A549 (cell line): ENCODE measurements at regions not wholly inside any gene's neighbourhood (a gene's known extent, or its start where the extent isn't known, plus 50 kb on each side); places are given as distances from the start of the nearest gene placed in this dataset.

ENCODE experiments used
- ATAC-seq, 2 experiments: fragments of 200-7000 bp in 1 of 2; fragments of >200 bp in 1 of 2; cut with Nextera tagmentation in 1 of 2; cut with Tn5 transposase in 1 of 2; 3 replicates each; pipeline versions ENCODE4 v1.8.0 to v1.9.1; 2018 to 2020; ENCODE audit warnings: mild to moderate bottlenecking in 1 of 2, moderate library complexity in 1 of 2
- CTCF ChIA-PET: fragments of 300-600 bp; sonication (Branson Sonifier 250); formaldehyde crosslinking; extraction: SDS; loops from one replicate; lab custom pipeline; 2021; ENCODE audit warnings: antibody characterized with exemption, inconsistent platforms; lab: Yijun Ruan, JAX
- POLR2A ChIA-PET: fragments of 350-600 bp; formaldehyde crosslinking; extraction: SDS; loops from one replicate; lab custom pipeline; 2021; ENCODE audit warnings: antibody characterized with exemption, inconsistent platforms; lab: Yijun Ruan, JAX
- DNase-seq, 2 experiments: peaks; one replicate each; pipeline versions ENCODE4 v3.0.0 to v3.0.0-alpha.2; 2011 to 2016; ENCODE audit warnings: low read depth in 1 of 2, low spot score in 1 of 2
- FAIRE-seq: peaks from 2 replicates; lab custom pipeline; 2011; peaks lifted over from hg19 to GRCh38; lab: Jason Lieb, UNC
- H3K27ac ChIP-seq, 2 experiments: fragments of >200 bp; sonication (Bioruptor Twin); formaldehyde crosslinking; 3 replicates each; pipeline ENCODE4 v1.5.1; 2016 to 2017
- H3K4me1 ChIP-seq: fragments of >200 bp; sonication (Bioruptor Twin); formaldehyde crosslinking; 3 replicates; pipeline ENCODE4 v1.6.1; 2016
- H3K4me2 ChIP-seq: fragments of >200 bp; sonication (Bioruptor Twin); formaldehyde crosslinking; 3 replicates; pipeline ENCODE4 v1.6.1; 2016
- H3K4me3 ChIP-seq: fragments of >200 bp; sonication (Bioruptor Twin); formaldehyde crosslinking; 3 replicates; pipeline ENCODE4 v1.5.1; 2016
- H3K9me3 ChIP-seq: fragments of >200 bp; sonication (Bioruptor Twin); formaldehyde crosslinking; 3 replicates; pipeline ENCODE4 v1.6.1; 2016
- BHLHE40 ChIP-seq: IDR thresholded peaks from 2 replicates; pipeline ENCODE4 v1.6.1; 2012; ENCODE audit warnings: low read depth, low read length, inconsistent platforms
- CBX2 ChIP-seq: fragments of 200-600 bp; sonication (generic); IDR thresholded peaks from 2 replicates; pipeline ENCODE4 v1.6.1; 2016; ENCODE audit warnings: low read depth, mild to moderate bottlenecking, borderline replicate concordance
- CBX8 ChIP-seq: fragments of 200-600 bp; sonication (generic); IDR thresholded peaks from 2 replicates; pipeline ENCODE4 v1.6.1; 2016
- CEBPB ChIP-seq, 2 experiments: fragments of >200 bp in 1 of 2; sonication (Bioruptor Twin) in 1 of 2; formaldehyde crosslinking in 1 of 2; IDR thresholded peaks; 2 replicates each; pipeline ENCODE4 v1.6.1; 2012 to 2016
- CHD2 ChIP-seq: fragments of 150-350 bp; IDR thresholded peaks from 2 replicates; pipeline ENCODE4 v1.6.1; 2014; ENCODE audit warnings: low read length; ENCODE audit not compliant: partially characterized antibody
- CHD4 ChIP-seq: fragments of 200-600 bp; sonication (generic); IDR thresholded peaks from 2 replicates; pipeline ENCODE4 v1.6.1; 2016; ENCODE audit warnings: antibody characterized with exemption, mild to moderate bottlenecking, borderline replicate concordance
- FOSB ChIP-seq: fragments of 250-450 bp; sonication (Bioruptor Pico); IDR thresholded peaks from 2 replicates; pipeline ENCODE4 v1.5.0; 2020; ENCODE audit warnings: mild to moderate bottlenecking, moderate library complexity
- GATA3 ChIP-seq: IDR thresholded peaks from 2 replicates; pipeline ENCODE4 v1.6.1; 2012; ENCODE audit warnings: borderline replicate concordance
- HEYL ChIP-seq: fragments of 250-450 bp; sonication (Bioruptor Pico); IDR thresholded peaks from 2 replicates; pipeline ENCODE4 v1.8.0; 2021; ENCODE audit warnings: mild to moderate bottlenecking, moderate library complexity
- HOXA7 ChIP-seq: fragments of 250-450 bp; sonication (Bioruptor Pico); IDR thresholded peaks from 2 replicates; pipeline ENCODE4 v1.5.0; 2020; ENCODE audit warnings: mild to moderate bottlenecking, moderate library complexity
- JUN ChIP-seq, 2 experiments: fragments of >200 bp; sonication (Bioruptor Twin); formaldehyde crosslinking; IDR thresholded peaks; 2 replicates in 1 of 2; 3 replicates in 1 of 2; pipeline ENCODE4 v1.6.1; 2016 to 2017
- KDM1A ChIP-seq: fragments of 200-600 bp; sonication (generic); IDR thresholded peaks from 2 replicates; pipeline ENCODE4 v1.6.1; 2016; ENCODE audit warnings: low read depth, mild to moderate bottlenecking
- MAFK ChIP-seq: fragments of 450-650 bp; IDR thresholded peaks from 2 replicates; pipeline ENCODE4 v1.6.1; 2014; ENCODE audit not compliant: partially characterized antibody
- MYC ChIP-seq: IDR thresholded peaks from 2 replicates; pipeline ENCODE4 v1.6.1; 2012; ENCODE audit warnings: mild to moderate bottlenecking, inconsistent platforms, low read length, improper control_type of control experiment, borderline replicate concordance
- NFE2L2 ChIP-seq: fragments of 150-350 bp; conservative IDR thresholded peaks from 2 replicates; pipeline ENCODE4 v1.6.1; 2014; ENCODE audit warnings: low read length
- NPAS2 ChIP-seq: fragments of 250-450 bp; sonication (Bioruptor Pico); IDR thresholded peaks from 2 replicates; pipeline ENCODE4 v1.8.0; 2022; ENCODE audit warnings: mild to moderate bottlenecking, moderate library complexity, borderline replicate concordance
- NR3C1 ChIP-seq: fragments of >200 bp; sonication (Bioruptor Twin); formaldehyde crosslinking; IDR thresholded peaks from 3 replicates; pipeline ENCODE4 v1.6.1; 2017
- POLR2A ChIP-seq: IDR thresholded peaks from 2 replicates; pipeline ENCODE4 v1.6.1; 2012; ENCODE audit warnings: mild to moderate bottlenecking, low read length
- RARB ChIP-seq: fragments of 250-450 bp; sonication (Bioruptor Pico); IDR thresholded peaks from 2 replicates; pipeline ENCODE4 v1.8.0; 2021; ENCODE audit warnings: mild to moderate bottlenecking, moderate library complexity
- RFX5 ChIP-seq: fragments of 450-650 bp; IDR thresholded peaks from 2 replicates; pipeline ENCODE4 v1.7.1; 2014; ENCODE audit warnings: antibody characterized with exemption, mild to moderate bottlenecking, moderate library complexity
- ZFP36 ChIP-seq: fragments of 450-650 bp; IDR thresholded peaks from 2 replicates; pipeline ENCODE4 v1.6.1; 2014; ENCODE audit warnings: borderline replicate concordance; ENCODE audit not compliant: partially characterized antibody
- ZSCAN20 ChIP-seq: fragments of 250-450 bp; sonication (Bioruptor Pico); IDR thresholded peaks from 2 replicates; pipeline ENCODE4 v1.8.0; 2022; ENCODE audit warnings: mild to moderate bottlenecking, moderate library complexity
- WGBS: methylation state at CpG from one replicate; pipeline ENCODE4 v1.1.6; 2017; ENCODE audit errors: missing lambda C conversion rate; 5-methylcytosine and 5-hydroxymethylcytosine counted together
- TF ChIP-seq, protein P1 (sequence below): IDR thresholded peaks from 2 replicates; pipeline ENCODE4 v1.6.1; 2012

DNA sequence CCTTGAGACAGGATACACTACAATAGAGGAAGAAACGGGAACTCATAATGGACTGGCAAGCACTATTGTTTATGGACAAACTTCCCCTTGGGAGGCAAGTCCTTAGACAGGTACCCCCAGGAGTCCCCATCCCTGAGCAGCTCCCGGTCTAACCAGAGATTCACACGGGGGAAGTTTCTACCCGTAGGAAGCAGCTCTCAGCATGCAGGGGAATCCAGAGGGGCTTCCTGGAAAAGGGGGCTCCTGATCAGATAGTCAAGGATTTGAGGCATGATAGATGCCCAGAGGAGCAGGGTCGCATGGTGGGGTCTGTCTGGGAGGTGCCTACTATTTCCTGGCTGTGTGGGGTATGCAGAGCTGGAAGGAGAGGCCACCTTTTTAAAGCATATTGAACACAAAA, 282.4 kb upstream of the RTL1 start:
- ATAC-seq (no peak), DNase-seq (no peak), FAIRE-seq (no peak)
- H3K9me3 ChIP-seq: peaks cover 4% of the 10 kb centered on the region; the same call in 1 of the 3 replicates
- TF ChIP-seq ZFP36 (no peak), BHLHE40 (no peak), CEBPB (IDR thresholded peaks at IDR 0.05) (no peak), CBX8 (no peak), RFX5 (no peak), MYC (no peak), CBX2 (no peak), CHD4 (no peak)
- ChIA-PET CTCF (interaction anchor here (1.6 kb wide), 1 partner anchor 9 kb away, joined by 3 read pairs; no protein-coding TSS in a partner anchor), POLR2A (no interaction called here)
- H3K4me2 ChIP-seq: no peak overlapping the region
- WGBS: 49% methylated on average over 4 of the region's 5 CpGs
- no peaks in the 10 kb centered on the region for H3K4me1 ChIP-seq
- H3K4me3 ChIP-seq: no peak overlapping the region
- H3K27ac ChIP-seq: no peak overlapping the region

DNA sequence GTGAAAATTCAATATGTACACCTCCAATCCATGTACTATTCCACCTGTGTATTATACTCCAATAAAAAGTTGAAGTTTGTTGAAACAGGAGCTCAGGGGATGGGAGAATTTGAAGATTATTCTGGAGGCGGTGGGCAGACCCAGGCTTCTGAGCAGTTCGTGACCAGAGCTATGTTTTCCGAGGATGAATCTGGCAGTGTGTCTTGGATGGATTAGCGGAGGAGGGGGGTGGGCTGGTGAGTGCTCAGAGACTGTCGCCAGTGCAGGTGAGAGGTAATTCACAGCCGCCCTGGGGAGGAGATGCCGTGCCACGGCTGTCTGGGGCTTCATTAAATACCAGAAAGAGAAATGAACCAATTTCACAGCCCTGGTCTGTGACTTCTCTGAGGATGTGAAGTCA, 283.0 kb upstream of the RTL1 start:
- peaks cover 4% of the 10 kb centered on the region; the same call in 1 of the 3 replicates for H3K9me3 ChIP-seq
- H3K4me2 ChIP-seq: no peak overlapping the region
- H3K4me1 ChIP-seq: no peaks in the 10 kb centered on the region
- ChIA-PET CTCF (interaction anchor here (1.6 kb wide), 1 partner anchor 9 kb away, joined by 3 read pairs; no protein-coding TSS in a partner anchor), POLR2A (no interaction called here)
- H3K27ac ChIP-seq: no peak overlapping the region
- FAIRE-seq: no peak
- 87% methylated on average over 8 of the region's 8 CpGs for WGBS
- DNase-seq: no peak
- TF ChIP-seq HOXA7 (CRISPR knock-in tag): no peak
- TF ChIP-seq NR3C1: no peak
- no peak for TF ChIP-seq HEYL
- no peak for TF ChIP-seq JUN (IDR thresholded peaks at IDR 0.05)
- ATAC-seq: no peak
- no peak overlapping the region for H3K4me3 ChIP-seq

DNA sequence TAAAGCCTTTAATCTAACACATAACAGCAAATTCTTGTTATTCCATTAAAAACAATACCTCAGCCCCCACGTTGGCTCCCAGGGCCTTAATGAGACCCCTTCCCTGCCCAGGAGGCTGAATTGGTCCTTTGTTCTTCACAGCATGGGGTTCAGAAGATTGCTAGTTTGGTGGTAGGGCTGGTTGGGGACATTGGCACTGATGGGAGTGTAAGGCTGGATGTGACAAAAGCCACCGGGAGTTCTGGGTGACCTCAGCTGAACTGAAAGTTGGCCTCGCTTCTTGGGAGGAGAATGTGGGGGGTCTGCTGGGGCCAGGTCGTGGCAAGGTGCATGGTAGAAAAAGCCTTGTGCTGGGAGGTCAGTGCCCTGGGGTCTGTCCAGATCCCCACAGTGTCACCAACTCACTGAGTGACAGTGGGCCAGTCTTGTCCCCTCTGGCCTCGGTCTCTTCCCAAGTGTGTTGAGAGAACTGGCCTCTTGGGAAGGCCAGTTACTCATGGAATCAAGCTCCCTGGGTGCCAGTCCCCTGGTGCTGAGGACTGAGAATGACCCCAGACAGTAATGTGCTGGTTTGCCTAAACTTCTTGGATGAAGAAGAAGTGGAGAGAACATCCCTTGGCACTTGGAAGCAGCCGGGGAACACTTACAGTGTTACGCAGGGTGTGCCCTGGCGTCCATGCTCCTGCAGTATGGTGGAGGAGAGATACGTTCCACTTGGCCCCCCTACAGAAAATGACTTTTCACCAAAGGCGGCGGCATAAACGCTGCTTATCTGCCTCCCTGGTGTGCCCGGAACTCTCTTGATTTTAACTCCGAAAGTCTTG, 283.7 kb upstream of the RTL1 start:
- no peak overlapping the region for H3K4me2 ChIP-seq
- CTCF ChIA-PET: interaction anchor here (1.6 kb wide), 1 partner anchor 10 kb away, joined by 3 read pairs; no protein-coding TSS in a partner anchor
- ATAC-seq: no peak
- no peak for TF ChIP-seq NPAS2
- TF ChIP-seq ZSCAN20: no peak
- no peak for TF ChIP-seq RARB
- TF ChIP-seq CHD2: no peak
- TF ChIP-seq MAFK: no peak
- TF ChIP-seq CBX8: no peak
- TF ChIP-seq, all 56 proteins: peak for 0
- POLR2A ChIA-PET: no interaction called here
- FAIRE-seq: no peak
- H3K27ac ChIP-seq: no peak overlapping the region
- no peak for DNase-seq
- peaks cover 3% of the 10 kb centered on the region; the same call in 1 of the 3 replicates for H3K9me3 ChIP-seq
- no peak overlapping the region for H3K4me3 ChIP-seq
- no peaks in the 10 kb centered on the region for H3K4me1 ChIP-seq
- WGBS: 69% methylated on average over 14 of the region's 14 CpGs

DNA sequence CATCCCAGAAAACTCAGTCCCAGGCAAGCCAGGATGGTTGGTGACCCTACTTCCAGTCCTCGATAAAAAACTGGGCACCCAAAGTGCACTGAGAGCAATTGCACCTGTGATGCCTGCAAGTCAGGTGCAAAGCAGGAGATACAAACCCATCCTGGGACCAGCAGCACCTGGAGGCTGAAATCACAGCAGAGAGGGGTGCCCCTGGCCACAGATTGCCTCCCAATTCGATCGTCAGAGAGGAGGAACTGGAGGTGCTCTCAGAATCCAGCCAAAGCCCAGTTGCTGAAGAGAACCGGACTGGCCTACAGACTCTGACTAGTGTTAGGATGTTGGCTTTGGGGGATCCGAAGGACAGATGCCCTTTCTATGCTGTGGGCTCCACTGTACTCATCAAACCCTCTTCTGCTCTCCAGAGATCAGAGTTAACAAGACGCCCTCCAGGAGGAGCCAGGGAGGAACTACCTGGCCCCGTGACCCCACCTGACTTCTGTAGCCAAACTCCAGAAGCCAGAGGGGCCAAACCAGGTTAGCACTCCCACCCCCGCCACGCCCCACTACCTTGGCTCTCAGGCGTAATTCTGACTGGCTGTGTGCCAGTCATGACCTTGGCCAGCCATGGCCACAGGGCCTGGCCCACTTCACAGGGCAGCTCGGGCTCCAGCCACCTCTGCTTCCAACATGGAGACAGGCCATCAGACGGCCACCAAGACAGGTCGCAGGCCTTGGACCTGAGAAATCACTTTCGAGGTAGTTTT, 284.5 kb upstream of the RTL1 start:
- Histone ChIP-seq H3K9me3 (no peaks in the 10 kb centered on the region), H3K4me1 (no peaks in the 10 kb centered on the region), H3K27ac (no peak overlapping the region), H3K4me2 (no peak overlapping the region), H3K4me3 (no peak overlapping the region)
- FAIRE-seq (no peak), DNase-seq (no peak), ATAC-seq (no peak)
- 77% methylated on average over 10 of the region's 14 CpGs for WGBS
- TF ChIP-seq KDM1A (no peak), JUN (IDR thresholded peaks at IDR 0.05) (no peak), HEYL (no peak), NFE2L2 (no peak), POLR2A (no peak), FOSB (no peak), GATA3 (no peak)
- TF ChIP-seq, protein P1, sequence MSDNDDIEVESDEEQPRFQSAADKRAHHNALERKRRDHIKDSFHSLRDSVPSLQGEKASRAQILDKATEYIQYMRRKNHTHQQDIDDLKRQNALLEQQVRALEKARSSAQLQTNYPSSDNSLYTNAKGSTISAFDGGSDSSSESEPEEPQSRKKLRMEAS: no peak
- POLR2A ChIA-PET: no interaction called here
- CTCF ChIA-PET: no interaction called here
